Neural cell (in vitro differentiated cells): ENCODE measurements at regions not wholly inside any gene's neighbourhood (a gene's known extent, or its start where the extent isn't known, plus 50 kb on each side); places are given as distances from the start of the nearest gene placed in this dataset.

ENCODE experiments used
- H2AFZ ChIP-seq: fragments of 200-600, 300-800 bp; sonication (generic), shearing (Covaris generic); 2 replicates; pipeline ENCODE4 v1.6.0; 2014; ENCODE audit warnings: low read depth, mild to moderate bottlenecking, antibody characterized with exemption, low read length, moderate library complexity
- H3F3A ChIP-seq: fragments of 200-600 bp; shearing (Covaris generic); 2 replicates; pipeline ENCODE4 v1.6.1; 2016; ENCODE audit warnings: mild to moderate bottlenecking, moderate library complexity, mixed read lengths, antibody characterized with exemption, low read length; ENCODE audit not compliant: insufficient read depth, poor library complexity, severe bottlenecking
- H3K27ac ChIP-seq: fragments of 200-600, 300-800 bp; sonication (generic), shearing (Covaris generic); 2 replicates; pipeline ENCODE4 v1.5.1; 2014; ENCODE audit warnings: mild to moderate bottlenecking, low read length, moderate library complexity
- H3K27me3 ChIP-seq: fragments of 300-800, 200-600 bp; sonication (generic), shearing (Covaris generic); 2 replicates; pipeline ENCODE4 v1.6.0; 2014; ENCODE audit warnings: mild to moderate bottlenecking, low read depth, low read length, moderate library complexity; ENCODE audit not compliant: insufficient read depth
- H3K36me3 ChIP-seq: fragments of 300-800, 200-600 bp; sonication (generic), shearing (Covaris generic); 2 replicates; pipeline ENCODE4 v1.5.1; 2014; ENCODE audit warnings: mild to moderate bottlenecking, antibody characterized with exemption, low read length, moderate library complexity; ENCODE audit not compliant: insufficient read depth
- H3K4me2 ChIP-seq: fragments of 300-800, 200-600 bp; sonication (generic), shearing (Covaris generic); 2 replicates; pipeline ENCODE4 v1.6.0; 2014; ENCODE audit warnings: mild to moderate bottlenecking, low read length
- H3K4me3 ChIP-seq: fragments of 300-800, 200-600 bp; sonication (generic), shearing (Covaris generic); 2 replicates; pipeline ENCODE4 v1.5.1; 2014; ENCODE audit warnings: mild to moderate bottlenecking, low read length, moderate library complexity
- H3K79me2 ChIP-seq: fragments of 200-600 bp; shearing (Covaris generic); replicated peaks from 2 replicates; pipeline ENCODE4 v1.6.0; 2014; ENCODE audit warnings: mild to moderate bottlenecking, low read length, moderate library complexity; ENCODE audit not compliant: insufficient read depth
- H3K9ac ChIP-seq: fragments of 300-800, 200-600 bp; sonication (generic), shearing (Covaris generic); 2 replicates; pipeline ENCODE4 v1.6.1; 2016; ENCODE audit warnings: mild to moderate bottlenecking, low read length, mixed read lengths
- H3K9me2 ChIP-seq: fragments of 200-600 bp; shearing (Covaris generic); 2 replicates; pipeline ENCODE4 v1.6.1; 2016; ENCODE audit warnings: mild to moderate bottlenecking, low read length, mixed read lengths; ENCODE audit not compliant: insufficient read depth
- H3K9me3 ChIP-seq: fragments of 200-600, 300-800 bp; sonication (generic), shearing (Covaris generic); 2 replicates; pipeline ENCODE4 v1.6.1; 2016; ENCODE audit warnings: mild to moderate bottlenecking, mixed run types, low read length, moderate library complexity, mixed read lengths
- H4K20me1 ChIP-seq: fragments of 200-600 bp; shearing (Covaris generic); 2 replicates; pipeline ENCODE4 v1.6.1; 2016; ENCODE audit warnings: mild to moderate bottlenecking, mixed run types; ENCODE audit not compliant: insufficient read depth
- EP300 ChIP-seq: fragments of 450-650 bp; conservative IDR thresholded peaks from 2 replicates; pipeline ENCODE4 v1.6.1; 2014; ENCODE audit warnings: antibody characterized with exemption, mild to moderate bottlenecking, moderate library complexity; ENCODE audit not compliant: poor library complexity, severe bottlenecking
- EZH2 ChIP-seq: fragments of 200-600, 300-800 bp; shearing (Covaris generic), sonication (generic); IDR thresholded peaks from 2 replicates; pipeline ENCODE4 v1.6.1; 2014; ENCODE audit warnings: antibody characterized with exemption, low read length, borderline replicate concordance, mild to moderate bottlenecking; ENCODE audit not compliant: insufficient read depth, poor library complexity, severe bottlenecking
- MXI1 ChIP-seq: fragments of 450-650 bp; conservative IDR thresholded peaks from 2 replicates; pipeline ENCODE4 v1.6.1; 2014; ENCODE audit warnings: antibody characterized with exemption, mild to moderate bottlenecking; ENCODE audit not compliant: poor library complexity, severe bottlenecking
- POLR2AphosphoS5 ChIP-seq: IDR thresholded peaks from 2 replicates; pipeline ENCODE4 v1.6.1; 2012
- RAD21 ChIP-seq: fragments of 450-650 bp; conservative IDR thresholded peaks from 2 replicates; pipeline ENCODE4 v1.6.1; 2014; ENCODE audit warnings: antibody characterized with exemption, mild to moderate bottlenecking, moderate library complexity
- SMC3 ChIP-seq: fragments of 450-650 bp; conservative IDR thresholded peaks from 2 replicates; pipeline ENCODE4 v1.6.1; 2014; ENCODE audit warnings: antibody characterized with exemption, mild to moderate bottlenecking, moderate library complexity; ENCODE audit not compliant: poor library complexity
- TAF1 ChIP-seq: IDR thresholded peaks from 2 replicates; pipeline ENCODE4 v1.6.1; 2012; ENCODE audit warnings: low read depth
- TF ChIP-seq, protein P1 (sequence below): IDR thresholded peaks from 2 replicates; pipeline ENCODE4 v1.6.1; 2012; ENCODE audit warnings: borderline replicate concordance
- TF ChIP-seq, protein P2 (sequence below): fragments of 450-650 bp; IDR thresholded peaks from 2 replicates; pipeline ENCODE4 v1.5.1; 2014; ENCODE audit warnings: antibody characterized with exemption, mild to moderate bottlenecking, moderate library complexity; ENCODE audit not compliant: poor library complexity, severe bottlenecking

DNA sequence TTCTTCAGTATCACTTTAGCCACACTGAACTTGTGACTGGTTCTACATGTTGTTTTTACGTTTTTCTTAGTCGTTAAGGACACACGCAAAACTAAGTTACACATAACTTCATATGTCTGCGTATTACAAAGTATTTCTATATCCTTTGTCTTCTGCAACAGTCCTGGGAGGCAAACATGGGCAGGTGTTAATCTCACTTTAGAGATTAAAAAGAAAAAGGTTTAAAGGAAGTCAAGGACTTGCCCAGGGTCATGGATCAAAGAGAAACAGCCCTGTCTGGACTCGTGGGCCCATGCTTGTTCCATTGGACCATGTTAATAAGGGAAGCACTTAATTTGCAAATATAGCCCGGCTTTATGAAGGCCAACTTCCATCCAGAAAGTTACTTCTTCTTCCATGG is 98.6 kb upstream of the LPP start:
- TF ChIP-seq TAF1 (no peak), RAD21 (no peak), EZH2 (no peak), MXI1 (no peak), SMC3 (no peak), POLR2AphosphoS5 (no peak), EP300 (no peak)
- TF ChIP-seq, protein P1, sequence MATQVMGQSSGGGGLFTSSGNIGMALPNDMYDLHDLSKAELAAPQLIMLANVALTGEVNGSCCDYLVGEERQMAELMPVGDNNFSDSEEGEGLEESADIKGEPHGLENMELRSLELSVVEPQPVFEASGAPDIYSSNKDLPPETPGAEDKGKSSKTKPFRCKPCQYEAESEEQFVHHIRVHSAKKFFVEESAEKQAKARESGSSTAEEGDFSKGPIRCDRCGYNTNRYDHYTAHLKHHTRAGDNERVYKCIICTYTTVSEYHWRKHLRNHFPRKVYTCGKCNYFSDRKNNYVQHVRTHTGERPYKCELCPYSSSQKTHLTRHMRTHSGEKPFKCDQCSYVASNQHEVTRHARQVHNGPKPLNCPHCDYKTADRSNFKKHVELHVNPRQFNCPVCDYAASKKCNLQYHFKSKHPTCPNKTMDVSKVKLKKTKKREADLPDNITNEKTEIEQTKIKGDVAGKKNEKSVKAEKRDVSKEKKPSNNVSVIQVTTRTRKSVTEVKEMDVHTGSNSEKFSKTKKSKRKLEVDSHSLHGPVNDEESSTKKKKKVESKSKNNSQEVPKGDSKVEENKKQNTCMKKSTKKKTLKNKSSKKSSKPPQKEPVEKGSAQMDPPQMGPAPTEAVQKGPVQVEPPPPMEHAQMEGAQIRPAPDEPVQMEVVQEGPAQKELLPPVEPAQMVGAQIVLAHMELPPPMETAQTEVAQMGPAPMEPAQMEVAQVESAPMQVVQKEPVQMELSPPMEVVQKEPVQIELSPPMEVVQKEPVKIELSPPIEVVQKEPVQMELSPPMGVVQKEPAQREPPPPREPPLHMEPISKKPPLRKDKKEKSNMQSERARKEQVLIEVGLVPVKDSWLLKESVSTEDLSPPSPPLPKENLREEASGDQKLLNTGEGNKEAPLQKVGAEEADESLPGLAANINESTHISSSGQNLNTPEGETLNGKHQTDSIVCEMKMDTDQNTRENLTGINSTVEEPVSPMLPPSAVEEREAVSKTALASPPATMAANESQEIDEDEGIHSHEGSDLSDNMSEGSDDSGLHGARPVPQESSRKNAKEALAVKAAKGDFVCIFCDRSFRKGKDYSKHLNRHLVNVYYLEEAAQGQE: no peak
- TF ChIP-seq, protein P2, sequence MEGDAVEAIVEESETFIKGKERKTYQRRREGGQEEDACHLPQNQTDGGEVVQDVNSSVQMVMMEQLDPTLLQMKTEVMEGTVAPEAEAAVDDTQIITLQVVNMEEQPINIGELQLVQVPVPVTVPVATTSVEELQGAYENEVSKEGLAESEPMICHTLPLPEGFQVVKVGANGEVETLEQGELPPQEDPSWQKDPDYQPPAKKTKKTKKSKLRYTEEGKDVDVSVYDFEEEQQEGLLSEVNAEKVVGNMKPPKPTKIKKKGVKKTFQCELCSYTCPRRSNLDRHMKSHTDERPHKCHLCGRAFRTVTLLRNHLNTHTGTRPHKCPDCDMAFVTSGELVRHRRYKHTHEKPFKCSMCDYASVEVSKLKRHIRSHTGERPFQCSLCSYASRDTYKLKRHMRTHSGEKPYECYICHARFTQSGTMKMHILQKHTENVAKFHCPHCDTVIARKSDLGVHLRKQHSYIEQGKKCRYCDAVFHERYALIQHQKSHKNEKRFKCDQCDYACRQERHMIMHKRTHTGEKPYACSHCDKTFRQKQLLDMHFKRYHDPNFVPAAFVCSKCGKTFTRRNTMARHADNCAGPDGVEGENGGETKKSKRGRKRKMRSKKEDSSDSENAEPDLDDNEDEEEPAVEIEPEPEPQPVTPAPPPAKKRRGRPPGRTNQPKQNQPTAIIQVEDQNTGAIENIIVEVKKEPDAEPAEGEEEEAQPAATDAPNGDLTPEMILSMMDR: no peak
- no peaks in the 10 kb centered on the region for H4K20me1 ChIP-seq

DNA sequence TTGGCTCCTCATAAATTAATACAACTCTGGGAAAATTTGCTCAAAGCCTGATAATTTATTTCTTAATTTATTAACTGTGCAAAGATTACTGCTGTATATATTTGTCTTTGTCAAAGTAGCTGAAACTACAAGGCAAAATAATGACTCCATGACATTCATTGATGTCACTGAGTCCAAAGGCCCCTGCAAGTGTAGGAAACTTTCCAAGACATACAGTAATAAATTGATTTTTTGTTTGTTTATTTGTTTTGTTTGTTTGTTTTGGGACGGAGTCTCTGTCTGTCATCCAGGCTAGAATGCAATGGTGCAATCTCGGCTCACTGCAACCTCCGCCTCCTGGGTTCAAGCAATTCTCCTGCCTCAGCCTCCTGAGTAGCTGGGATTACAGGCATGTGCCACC is 96.8 kb upstream of the LPP start:
- Histone ChIP-seq H3K9ac (no peak overlapping the region), H2AFZ (no peak overlapping the region), H3K36me3 (no peaks in the 10 kb centered on the region), H3F3A (no peaks in the 10 kb centered on the region), H3K79me2 (no peaks in the 10 kb centered on the region), H3K9me3 (no peaks in the 10 kb centered on the region), H3K4me2 (no peak overlapping the region), H3K27ac (no peak overlapping the region), H4K20me1 (no peaks in the 10 kb centered on the region), H3K27me3 (no peaks in the 10 kb centered on the region), H3K9me2 (no peaks in the 10 kb centered on the region), H3K4me3 (no peak overlapping the region)
- no peak for TF ChIP-seq TAF1
- TF ChIP-seq, protein P1: no peak
- TF ChIP-seq SMC3: no peak
- TF ChIP-seq RAD21: no peak
- TF ChIP-seq EZH2: no peak
- no peak for TF ChIP-seq POLR2AphosphoS5
- no peak for TF ChIP-seq MXI1
- TF ChIP-seq, protein P2: no peak
- no peak for TF ChIP-seq EP300

More for the DNA sequence above, 98.6 kb upstream of the LPP start:
- Histone ChIP-seq H3K4me2 (no peak overlapping the region), H3F3A (no peaks in the 10 kb centered on the region), H3K27me3 (no peaks in the 10 kb centered on the region), H3K9me2 (no peaks in the 10 kb centered on the region), H3K79me2 (no peaks in the 10 kb centered on the region), H3K9ac (no peak overlapping the region), H3K36me3 (no peaks in the 10 kb centered on the region), H2AFZ (no peak overlapping the region), H3K4me3 (no peak overlapping the region), H3K9me3 (no peaks in the 10 kb centered on the region), H3K27ac (no peak overlapping the region)
